K562 (cell line): ENCODE measurements at regions not wholly inside any gene's neighbourhood (a gene's known extent, or its start where the extent isn't known, plus 50 kb on each side); places are given as distances from the start of the nearest gene placed in this dataset. TPM values are rescaled to one million over a fixed set of nuclear protein-coding genes. Genes with fewer than 3 reads are reported as not detected.

Source experiments
- ATAC-seq: fragments of 200-7000 bp; cut with Tn5 transposase; 3 replicates; pipeline ENCODE4 v1.9.1; 2020; ENCODE audit warnings: moderate library complexity
- BruUV-seq: library from RNA; stranded (reverse); fragments of 400-500 nt; replicated peaks from 2 replicates; lab custom pipeline; 2021; lab: Mats Ljungman, UMichigan
- CTCF ChIA-PET: fragments of 300-600 bp; formaldehyde crosslinking; extraction: SDS; loops from one replicate; lab custom pipeline; 2021; ENCODE audit warnings: low intra/inter-chr PET ratio; lab: Yijun Ruan, JAX
- POLR2A ChIA-PET: fragments of 300-600, 350-650 bp; sonication (Branson Sonifier 250); formaldehyde crosslinking; extraction: SDS; loops from one replicate; lab custom pipeline; 2021; ENCODE audit warnings: antibody characterized with exemption, inconsistent platforms; lab: Yijun Ruan, JAX
- DNase-seq, 4 experiments: peaks; one replicate each; pipeline versions ENCODE4 v3.0.0 to v3.0.0-alpha.2; 2011 to 2018; ENCODE audit warnings: low spot score in 3 of 4, mixed read lengths in 3 of 4; ENCODE audit errors: extremely low read depth in 1 of 4
- FAIRE-seq: peaks from 2 replicates; lab custom pipeline; 2011; peaks lifted over from hg19 to GRCh38; lab: Jason Lieb, UNC
- H2AFZ ChIP-seq: 2 replicates; pipeline ENCODE4 v1.6.0; 2011; ENCODE audit warnings: low read depth, low read length, control low read depth, inconsistent platforms
- H3K27ac ChIP-seq: fragments of 200-600 bp; 3 replicates; pipeline ENCODE4 v1.8.0; 2011; ENCODE audit warnings: low read depth, mild to moderate bottlenecking, control low read depth, inconsistent platforms, low read length, moderate library complexity, mixed read lengths; ENCODE audit errors: extremely low read depth
- H3K27me3 ChIP-seq, 2 experiments: fragments of 300-600 bp in 1 of 2; 2 replicates in 1 of 2; 3 replicates in 1 of 2; pipeline versions ENCODE4 v1.6.0 to v1.8.0; 2011; ENCODE audit warnings: inconsistent platforms in 2 of 2, low read length in 2 of 2, mild to moderate bottlenecking in 1 of 2, mixed read lengths in 1 of 2, moderate library complexity in 1 of 2; ENCODE audit not compliant: control insufficient read depth in 2 of 2, insufficient read depth in 2 of 2
- H3K36me3 ChIP-seq: fragments of 300-600 bp; 3 replicates; pipeline ENCODE4 v1.8.0; 2011; ENCODE audit warnings: mild to moderate bottlenecking, low read length, inconsistent platforms; ENCODE audit not compliant: control insufficient read depth, insufficient read depth
- H3K4me1 ChIP-seq, 2 experiments: fragments of 200-600 bp in 1 of 2; replicated peaks in 1 of 2; 2 replicates in 1 of 2; 3 replicates in 1 of 2; pipeline versions ENCODE4 v1.5.1 to v1.8.0; 2011; ENCODE audit warnings: inconsistent platforms in 2 of 2, low read length in 2 of 2, mild to moderate bottlenecking in 1 of 2, mixed read lengths in 1 of 2, moderate library complexity in 1 of 2; ENCODE audit not compliant: control insufficient read depth in 2 of 2, insufficient read depth in 2 of 2
- H3K4me2 ChIP-seq: 2 replicates; pipeline ENCODE4 v1.6.1; 2011; ENCODE audit warnings: low read length, control low read depth, inconsistent platforms, mixed read lengths; ENCODE audit not compliant: insufficient read depth
- H3K4me3 ChIP-seq: fragments of 200-600 bp; sonication (generic), shearing (Covaris generic); 2 replicates; pipeline ENCODE4 v1.5.1; 2016; ENCODE audit warnings: control low read depth, inconsistent platforms
- H3K79me2 ChIP-seq: fragments of 200-600 bp; 3 replicates; pipeline ENCODE4 v1.8.0; 2011; ENCODE audit warnings: low read length, inconsistent platforms; ENCODE audit not compliant: control insufficient read depth, insufficient read depth
- H3K9ac ChIP-seq, 2 experiments: 2 replicates each; pipeline versions ENCODE4 v1.6.0 to v1.6.1; 2011; ENCODE audit warnings: low read depth in 2 of 2, low read length in 2 of 2, control low read depth in 1 of 2, inconsistent platforms in 1 of 2, mild to moderate bottlenecking in 1 of 2, mixed read lengths in 1 of 2; ENCODE audit not compliant: insufficient read depth in 1 of 2
- H3K9me1 ChIP-seq: one replicate; pipeline ENCODE4 v1.6.0; 2011; ENCODE audit warnings: inconsistent platforms, mild to moderate bottlenecking, low read length, moderate library complexity; ENCODE audit not compliant: control insufficient read depth, insufficient read depth
- H3K9me3 ChIP-seq: replicated peaks from 2 replicates; pipeline ENCODE4 v1.5.1; 2011; ENCODE audit warnings: low read depth, low read length, inconsistent platforms; ENCODE audit not compliant: control insufficient read depth, insufficient read depth
- H4K20me1 ChIP-seq: replicated peaks from 2 replicates; pipeline ENCODE4 v1.6.1; 2011; ENCODE audit warnings: low read length, inconsistent platforms, mixed read lengths; ENCODE audit not compliant: control insufficient read depth, insufficient read depth
- HDAC1 ChIP-seq, 2 experiments: fragments of 450-650 bp; IDR thresholded peaks; 2 replicates each; pipeline ENCODE4 v1.6.1; 2016 to 2017; ENCODE audit warnings: inconsistent platforms in 1 of 2, mild to moderate bottlenecking in 1 of 2, moderate library complexity in 1 of 2
- KDM4B ChIP-seq, 2 experiments: fragments of 450-650 bp in 1 of 2; sonication (generic) in 1 of 2; IDR thresholded peaks; 2 replicates each; pipeline ENCODE4 v1.6.1; 2016 to 2017; ENCODE audit warnings: borderline replicate concordance in 2 of 2, antibody characterized with exemption in 1 of 2, low read depth in 1 of 2, mild to moderate bottlenecking in 1 of 2
- SMAD3 ChIP-seq: fragments of 450-650 bp; formaldehyde crosslinking; conservative IDR thresholded peaks from 2 replicates; pipeline ENCODE4 v1.4.0; 2020; ENCODE audit warnings: mild to moderate bottlenecking
- TARDBP ChIP-seq: fragments of 450-650 bp; IDR thresholded peaks from 2 replicates; pipeline ENCODE4 v1.6.1; 2016
- ZFPM2 ChIP-seq: fragments of 250-450 bp; sonication (Bioruptor Pico); IDR thresholded peaks from 2 replicates; pipeline ENCODE4 v1.5.1; 2022; ENCODE audit warnings: mild to moderate bottlenecking
- ZNF561 ChIP-seq: fragments of 450-650 bp; formaldehyde crosslinking; conservative IDR thresholded peaks from 2 replicates; pipeline ENCODE4 v1.4.0; 2020; ENCODE audit warnings: mild to moderate bottlenecking, moderate library complexity
- WGBS: fragments of 100-300 bp; shearing (Covaris generic); methylation state at CpG from one replicate; pipeline ENCODE4 v1.1.6; 2016; ENCODE audit warnings: low coverage, mixed read lengths; ENCODE audit not compliant: insufficient coverage; ENCODE audit errors: missing lambda C conversion rate; 5-methylcytosine and 5-hydroxymethylcytosine counted together
- in situ Hi-C: fragments of 300-500 bp; cut with MboI; formaldehyde crosslinking; loops from 4 replicates; pipeline ENCODE4 v1.15.0; 2018; ENCODE audit warnings: inconsistent platforms, mixed read lengths
- intact Hi-C: fragments of 100-400 bp; cut with micrococcal nuclease; formaldehyde crosslinking; loops from 2 replicates; pipeline ENCODE4 v1.14.2; 2022
- small RNA-seq: library from RNA; depleted of rRNA; stranded (forward); fragments of <200 nt; gene quantifications from one replicate; pipeline ENCODE3, GENCODE V24; 2014

DNA sequence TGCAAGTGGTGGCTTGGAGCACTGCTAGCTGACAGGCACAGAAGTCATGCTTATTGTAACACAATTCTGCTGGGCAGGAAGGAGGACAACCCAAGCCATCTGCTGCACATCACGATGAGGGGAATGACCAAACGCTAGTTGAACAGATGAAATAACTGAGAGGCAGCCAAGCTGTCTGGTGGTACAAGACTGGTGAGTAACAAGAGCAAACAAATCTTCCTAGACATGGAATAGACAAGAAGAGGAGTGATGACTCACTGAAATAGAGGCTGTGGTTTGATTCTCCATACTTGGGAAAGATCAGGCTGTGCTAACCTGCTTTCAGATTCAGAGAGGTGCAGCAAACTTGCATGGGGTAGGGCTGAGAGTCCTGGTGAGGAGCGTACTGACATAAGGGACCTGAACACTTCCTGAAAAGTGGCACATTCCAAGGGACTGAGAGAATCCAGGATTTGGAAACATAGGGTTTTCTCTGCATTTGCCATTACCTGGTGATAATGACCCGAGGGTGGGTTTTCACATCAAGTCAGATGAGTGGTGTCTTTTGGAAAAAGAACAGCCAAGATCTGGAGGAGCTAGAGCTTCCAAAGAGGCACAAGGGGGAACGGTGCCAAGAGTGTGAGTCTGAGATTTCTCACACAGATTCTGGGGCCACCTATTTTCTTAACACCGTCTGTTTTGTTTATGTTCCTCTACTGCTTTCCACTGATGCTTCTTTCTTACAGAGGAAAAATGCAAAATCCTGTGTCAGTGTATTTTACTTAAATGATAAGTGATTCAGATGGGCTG, 60.0 kb downstream of the PRL start:
- H3K9me3 ChIP-seq, result no peaks in the 10 kb centered on the region
- in situ Hi-C loops, result no loop called here
- H3K4me3 ChIP-seq, result no peak overlapping the region
- ChIA-PET CTCF (no interaction called here), POLR2A (no interaction called here)
- ATAC-seq (no peak), DNase-seq (no peak), FAIRE-seq (no peak)
- WGBS, result 0% methylated on average over 6 of the region's 6 CpGs
- no peak overlapping the region for H3K4me2 ChIP-seq
- no TSS peak for BruUV-seq
- no peaks in the 10 kb centered on the region for H3K79me2 ChIP-seq
- no peaks in the 10 kb centered on the region for H3K4me1 ChIP-seq
- no peak overlapping the region for H3K27ac ChIP-seq
- no peaks in the 10 kb centered on the region for H3K36me3 ChIP-seq
- no peak overlapping the region for H2AFZ ChIP-seq
- no peak overlapping the region for H3K9ac ChIP-seq
- H4K20me1 ChIP-seq, result no peaks in the 10 kb centered on the region
- TF ChIP-seq TARDBP (no peak), SMAD3 (CRISPR knock-in tag) (no peak), HDAC1 (IDR thresholded peaks at IDR 0.05) (no peak), ZFPM2 (no peak), ZNF561 (CRISPR knock-in tag) (no peak), KDM4B (IDR thresholded peaks at IDR 0.05; ENCODE audit: borderline replicate concordance in 2 of 2, low read depth in 1 of 2) (no peak)
- H3K9me1 ChIP-seq, result no peaks in the 10 kb centered on the region
- intact Hi-C loops, result no loop called here
- no peaks in the 10 kb centered on the region for H3K27me3 ChIP-seq

Small RNAs in the stretch of these regions (small RNA-seq; reads per million reads assigned to genes)
- gene AL136313.1, result not detected
